ENCODE measurements at regions not wholly inside any gene's neighbourhood (a gene's known extent, or its start where the extent isn't known, plus 50 kb on each side); places are given as distances from the start of the nearest gene placed in this dataset.
"Not testable (repeated sequence)": the region's sequence is repeated elsewhere in the genome, so short reads cannot be mapped to it uniquely, and the experiment has no call there.

- no peak for DNase-seq
Observed at GRCh38 chr3:152199102-152199840, 69.5 kb upstream of the MBNL1 start.

DNA sequence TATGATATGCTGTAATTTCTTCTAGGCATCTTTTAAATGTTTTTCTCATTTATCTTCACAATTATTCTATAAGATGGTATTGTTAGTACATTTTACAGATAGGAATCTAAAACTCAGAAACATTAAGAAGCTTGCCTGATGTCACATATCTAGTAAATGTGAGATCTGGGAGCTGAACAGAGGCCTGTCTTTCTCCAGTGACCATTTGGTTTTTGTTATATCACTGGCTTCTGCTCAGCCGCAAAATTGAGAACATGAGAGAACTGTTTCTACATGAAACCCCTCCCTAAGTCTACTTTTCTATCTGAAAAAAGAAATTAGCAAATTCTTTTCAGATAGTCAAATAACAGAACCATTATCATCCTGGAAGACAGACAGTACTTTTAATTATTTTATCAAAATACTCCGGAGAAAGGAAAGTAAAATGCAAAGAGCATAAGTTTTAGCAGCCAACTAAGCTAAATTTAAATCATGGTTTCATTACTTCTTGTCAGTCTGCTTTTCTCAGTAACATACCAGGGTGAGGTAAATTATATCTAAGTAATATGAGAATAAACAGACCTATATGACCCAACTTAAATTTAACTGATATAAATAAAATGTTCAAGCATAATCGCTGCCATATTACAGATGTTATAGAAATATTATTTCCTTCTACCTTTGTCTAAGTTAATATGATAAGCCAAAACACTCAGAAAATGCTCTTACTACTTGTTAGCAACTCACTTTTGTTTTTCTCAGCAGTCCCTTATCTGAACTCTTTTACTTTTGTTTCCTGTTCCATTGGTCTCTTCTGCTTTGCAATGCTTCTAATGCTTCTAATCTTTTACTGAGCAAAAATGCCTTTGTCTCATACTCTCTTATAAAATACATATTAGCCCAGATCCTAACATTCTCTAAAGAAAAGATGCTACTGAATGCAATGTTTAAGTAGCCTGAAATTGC, 68.0 kb upstream of the MBNL1 start:
- DNase-seq = no peak

GRCh38 chr3:152202976-152203626, 65.6 kb upstream of the MBNL1 start:
- DNase-seq = no peak

DNA sequence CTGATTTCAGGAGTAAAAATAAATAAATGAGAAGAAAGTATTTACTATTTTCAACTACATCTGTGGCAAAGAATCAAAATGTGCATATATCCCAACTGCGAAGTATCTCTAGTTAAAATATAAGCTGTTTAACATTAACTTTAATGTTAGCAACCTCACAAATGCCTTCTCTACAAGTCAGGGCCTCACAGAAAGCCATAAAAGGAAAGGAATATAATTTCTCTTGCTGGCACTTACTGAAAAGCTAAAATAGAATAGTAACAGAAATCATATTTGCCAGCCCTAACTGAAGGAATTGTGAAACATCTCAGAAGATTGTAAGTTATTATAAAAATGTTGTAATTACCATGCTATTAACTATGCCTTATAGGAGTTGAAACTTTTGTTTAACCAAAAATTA, 65.1 kb upstream of the MBNL1 start:
- DNase-seq = no peak

DNA sequence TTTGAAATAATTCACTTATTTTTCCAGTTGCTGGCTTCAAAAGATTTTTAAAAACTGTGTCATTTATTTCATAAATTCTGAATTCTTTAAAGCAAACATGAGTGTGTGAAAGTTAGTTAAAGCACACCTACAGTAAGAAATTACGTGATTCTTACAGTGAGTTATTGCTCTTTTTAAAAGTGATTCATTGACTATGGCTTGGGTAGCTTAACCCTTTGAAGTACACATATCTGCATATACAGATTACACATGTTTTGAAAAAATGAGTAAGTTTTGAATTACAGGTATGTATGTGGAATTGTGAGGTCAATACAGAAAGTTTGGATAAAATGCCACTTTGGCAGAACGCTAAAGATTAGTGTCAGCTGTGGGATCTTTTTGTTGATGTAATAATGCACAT, 64.5 kb upstream of the MBNL1 start:
- DNase-seq = no peak

DNA sequence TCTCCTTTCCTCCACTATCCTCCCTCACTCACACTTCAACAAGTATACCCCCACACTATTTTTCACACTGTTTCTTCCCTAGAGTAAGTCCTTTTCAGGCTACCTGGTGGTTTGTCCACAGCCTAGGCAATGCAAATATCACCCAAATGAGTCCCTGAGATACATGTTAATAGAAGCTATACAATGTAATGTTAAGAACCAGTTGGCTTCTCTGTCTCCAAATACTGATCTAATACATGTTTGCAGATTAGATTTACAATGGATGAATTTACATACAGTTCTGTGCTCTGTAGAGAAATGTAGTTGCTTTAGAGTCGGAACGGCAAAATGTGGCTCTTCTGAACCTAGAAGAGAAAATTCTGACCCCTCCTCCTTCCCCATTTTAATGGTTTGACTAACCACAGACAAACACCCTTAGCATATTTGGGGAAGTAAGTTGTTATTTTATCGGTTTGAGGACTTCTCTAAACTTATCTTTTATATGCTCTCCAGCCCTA, 63.6 kb upstream of the MBNL1 start:
- no peak for DNase-seq

GRCh38 chr3:152206243-152206760, 62.4 kb upstream of the MBNL1 start:
- no peak for DNase-seq

- no peak for DNase-seq
Observed at GRCh38 chr3:152208439-152208838, 60.3 kb upstream of the MBNL1 start.

- no peak for DNase-seq
Observed at GRCh38 chr3:152209060-152209459, 59.7 kb upstream of the MBNL1 start.

DNA sequence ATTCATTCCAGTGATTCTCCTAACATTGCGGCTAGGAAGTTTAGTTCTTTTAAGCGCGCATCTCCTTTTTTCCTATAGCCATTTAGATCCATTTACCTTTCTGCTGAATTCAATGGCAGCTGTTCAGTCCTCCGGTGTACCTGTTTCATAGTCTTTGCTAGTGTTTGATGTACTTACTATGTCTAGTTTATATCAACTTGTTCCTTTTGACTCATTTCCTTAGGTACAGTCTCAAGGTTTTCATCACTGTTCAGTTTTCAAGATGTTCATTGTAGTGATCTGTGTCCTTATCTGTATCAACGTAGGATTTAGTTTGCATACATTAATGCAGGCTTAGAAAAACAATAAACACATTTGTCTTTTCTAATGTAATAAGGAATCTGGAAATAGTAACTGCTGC, 59.0 kb upstream of the MBNL1 start:
- no peak for DNase-seq

- DNase-seq = no peak
Observed at GRCh38 chr3:152210697-152211096, 58.0 kb upstream of the MBNL1 start.

DNA sequence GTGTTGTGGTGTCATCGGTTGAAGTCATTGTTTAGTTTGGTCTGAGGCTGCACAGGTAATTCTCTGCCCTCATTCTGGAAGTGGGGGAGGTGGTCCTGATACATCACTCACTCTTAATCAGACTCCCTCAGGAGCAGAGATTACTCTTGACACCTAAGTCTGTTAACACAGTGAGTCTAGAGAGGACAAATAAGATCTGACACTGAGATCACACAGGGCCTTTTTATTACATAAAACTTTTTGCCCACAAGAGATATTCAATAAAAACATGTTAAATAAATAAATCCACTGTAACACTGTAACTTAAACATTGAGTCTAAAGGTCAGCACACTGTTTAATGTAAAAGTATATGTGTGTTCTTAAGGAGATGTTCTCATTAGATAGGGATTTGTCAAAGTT, 57.1 kb upstream of the MBNL1 start:
- DNase-seq = no peak

- DNase-seq = no peak
Observed at GRCh38 chr3:152213203-152213602, 55.5 kb upstream of the MBNL1 start.

DNA sequence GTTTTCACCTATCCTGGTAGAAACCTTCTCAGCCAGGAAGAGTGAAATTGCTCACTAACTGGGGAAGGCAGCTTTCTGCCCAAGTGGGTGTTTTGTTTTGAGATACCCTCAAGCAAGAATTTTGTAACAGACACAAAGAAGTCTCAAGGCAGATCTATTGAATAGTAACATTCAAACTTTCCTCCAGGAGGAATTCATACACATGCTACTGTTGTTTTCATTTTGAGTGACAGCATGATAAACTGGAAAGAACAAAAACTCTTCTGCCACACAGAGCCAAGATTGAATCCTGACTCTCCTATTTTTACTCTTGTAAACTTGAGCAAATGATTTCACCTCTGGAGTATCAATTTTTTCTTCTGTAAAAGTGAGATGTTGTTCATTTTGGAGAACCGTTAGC, 54.8 kb upstream of the MBNL1 start:
- no peak for DNase-seq

- not testable (repeated sequence) for DNase-seq
Observed at GRCh38 chr3:152216960-152217865, 51.5 kb upstream of the MBNL1 start.

- no peak for DNase-seq
Observed at GRCh38 chr3:152218602-152219001, 50.1 kb upstream of the MBNL1 start.

Measured in NCI-H1092 treated with DMSO at 0.1 percent for 48 hours (cell line).